Panc1 (cell line): ENCODE measurements at regions not wholly inside any gene's neighbourhood (a gene's known extent, or its start where the extent isn't known, plus 50 kb on each side); places are given as distances from the start of the nearest gene placed in this dataset.

Experiments
- ATAC-seq: fragments of 200-7000 bp; cut with Tn5 transposase; 2 replicates; pipeline ENCODE4 v1.9.1; 2020; ENCODE audit warnings: mild to moderate bottlenecking, moderate library complexity
- BruUV-seq: library from RNA; stranded (reverse); fragments of 400-500 nt; replicated peaks from 2 replicates; lab custom pipeline; 2021; lab: Mats Ljungman, UMichigan
- CTCF ChIA-PET: fragments of 300-600 bp; sonication (Branson Sonifier 250); formaldehyde crosslinking; loops from one replicate; lab custom pipeline; 2022; ENCODE audit warnings: antibody characterized with exemption; lab: Charles Lee
- POLR2A ChIA-PET: fragments of 300-600 bp; sonication (Branson Sonifier 250); formaldehyde crosslinking; loops from one replicate; lab custom pipeline; 2022; ENCODE audit warnings: antibody characterized with exemption; lab: Charles Lee
- DNase-seq: peaks from one replicate; pipeline ENCODE4 v3.0.0-alpha.2; 2010; ENCODE audit warnings: low read depth, low spot score
- H3K27ac ChIP-seq: 2 replicates; pipeline ENCODE4 v1.5.1; 2011; ENCODE audit warnings: mild to moderate bottlenecking, low read length, inconsistent platforms
- H3K27me3 ChIP-seq: fragments of 200-500 bp; sonication (Bioruptor generic); 2 replicates; pipeline ENCODE4 v1.6.0; 2014; ENCODE audit warnings: low read length, inconsistent platforms; ENCODE audit not compliant: control insufficient read depth, insufficient read depth
- H3K36me3 ChIP-seq: fragments of 200-500 bp; sonication (Bioruptor generic); 2 replicates; pipeline ENCODE4 v1.5.1; 2014; ENCODE audit warnings: inconsistent platforms, mild to moderate bottlenecking, low read length, moderate library complexity; ENCODE audit not compliant: control insufficient read depth, insufficient read depth
- H3K4me1 ChIP-seq: 2 replicates; pipeline ENCODE4 v1.5.1; 2011; ENCODE audit warnings: inconsistent platforms, mild to moderate bottlenecking, low read length, moderate library complexity; ENCODE audit not compliant: control insufficient read depth, insufficient read depth
- H3K4me3 ChIP-seq, 2 experiments: 2 replicates each; pipeline ENCODE4 v1.5.1; 2011 to 2012; ENCODE audit warnings: low read depth in 2 of 2, low read length in 2 of 2, mild to moderate bottlenecking in 2 of 2, inconsistent platforms in 1 of 2, moderate library complexity in 1 of 2
- H3K9me3 ChIP-seq: fragments of 200-500 bp; sonication (Bioruptor generic); 2 replicates; pipeline ENCODE4 v1.5.1; 2014; ENCODE audit warnings: low read depth, mild to moderate bottlenecking, inconsistent platforms, low read length, moderate library complexity; ENCODE audit not compliant: control insufficient read depth, insufficient read depth
- POLR2AphosphoS5 ChIP-seq: IDR thresholded peaks from 2 replicates; pipeline ENCODE4 v1.6.1; 2012; ENCODE audit warnings: mild to moderate bottlenecking, low read depth, low read length, moderate library complexity
- SIN3A ChIP-seq: IDR thresholded peaks from 2 replicates; pipeline ENCODE4 v1.6.1; 2012; ENCODE audit warnings: low read depth, mild to moderate bottlenecking, low read length, moderate library complexity, borderline replicate concordance; ENCODE audit not compliant: insufficient read depth
- TCF7L2 ChIP-seq: IDR thresholded peaks from 2 replicates; pipeline ENCODE4 v1.6.1; 2011; ENCODE audit warnings: mild to moderate bottlenecking, low read depth, low read length, inconsistent platforms
- in situ Hi-C: cut with HindIII; loops from 2 replicates; pipeline ENCODE4 v1.10.0; 2016; ENCODE audit warnings: low sequenced_read_pairs, low pct_unique_long_range_greater_than_20kb
- intact Hi-C: fragments of 100-400 bp; cut with micrococcal nuclease; formaldehyde crosslinking; loops from one replicate; pipeline ENCODE4 v1.10.0; 2022; ENCODE audit not compliant: unreplicated experiment
- TF ChIP-seq, protein P1 (sequence below), 2 experiments: IDR thresholded peaks; 2 replicates each; pipeline ENCODE4 v1.6.1; 2011 to 2012; ENCODE audit warnings: low read depth in 2 of 2, control low read depth in 1 of 2, low read length in 1 of 2, mild to moderate bottlenecking in 1 of 2, moderate library complexity in 1 of 2; ENCODE audit not compliant: insufficient read depth in 1 of 2
- TF ChIP-seq, protein P2 (sequence below): fragments of 450-650 bp; IDR thresholded peaks from 2 replicates; pipeline ENCODE4 v1.5.1; 2017; ENCODE audit warnings: mild to moderate bottlenecking

DNA sequence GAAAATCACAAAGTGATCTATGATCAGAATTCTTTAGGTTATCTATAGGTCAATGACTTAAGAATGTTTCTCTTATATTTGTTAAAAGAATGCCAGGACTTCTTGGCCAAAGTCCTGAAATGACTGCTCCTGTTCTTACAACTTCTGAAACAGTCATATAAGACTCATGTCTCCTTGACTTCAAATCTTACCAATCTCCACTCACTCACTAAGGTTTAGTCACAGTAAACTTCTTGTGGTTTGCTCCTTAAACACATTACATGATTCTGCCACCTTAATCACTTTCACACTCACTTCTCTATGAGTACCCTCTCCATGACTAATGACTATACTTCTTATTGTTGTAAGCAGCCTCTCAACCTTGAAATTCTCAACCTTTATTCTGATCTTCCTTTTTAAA, 648.7 kb upstream of the CCDC179 start:
- DNase-seq = no peak
- no peak overlapping the region for H3K4me3 ChIP-seq
- no peak for ATAC-seq
- ChIA-PET CTCF (no interaction called here), POLR2A (no interaction called here)
- intact Hi-C loops = no loop called here
- H3K9me3 ChIP-seq = no peaks in the 10 kb centered on the region
- no peaks in the 10 kb centered on the region for H3K27me3 ChIP-seq
- no peaks in the 10 kb centered on the region for H3K36me3 ChIP-seq
- no peak for TF ChIP-seq TCF7L2
- TF ChIP-seq, protein P1, sequence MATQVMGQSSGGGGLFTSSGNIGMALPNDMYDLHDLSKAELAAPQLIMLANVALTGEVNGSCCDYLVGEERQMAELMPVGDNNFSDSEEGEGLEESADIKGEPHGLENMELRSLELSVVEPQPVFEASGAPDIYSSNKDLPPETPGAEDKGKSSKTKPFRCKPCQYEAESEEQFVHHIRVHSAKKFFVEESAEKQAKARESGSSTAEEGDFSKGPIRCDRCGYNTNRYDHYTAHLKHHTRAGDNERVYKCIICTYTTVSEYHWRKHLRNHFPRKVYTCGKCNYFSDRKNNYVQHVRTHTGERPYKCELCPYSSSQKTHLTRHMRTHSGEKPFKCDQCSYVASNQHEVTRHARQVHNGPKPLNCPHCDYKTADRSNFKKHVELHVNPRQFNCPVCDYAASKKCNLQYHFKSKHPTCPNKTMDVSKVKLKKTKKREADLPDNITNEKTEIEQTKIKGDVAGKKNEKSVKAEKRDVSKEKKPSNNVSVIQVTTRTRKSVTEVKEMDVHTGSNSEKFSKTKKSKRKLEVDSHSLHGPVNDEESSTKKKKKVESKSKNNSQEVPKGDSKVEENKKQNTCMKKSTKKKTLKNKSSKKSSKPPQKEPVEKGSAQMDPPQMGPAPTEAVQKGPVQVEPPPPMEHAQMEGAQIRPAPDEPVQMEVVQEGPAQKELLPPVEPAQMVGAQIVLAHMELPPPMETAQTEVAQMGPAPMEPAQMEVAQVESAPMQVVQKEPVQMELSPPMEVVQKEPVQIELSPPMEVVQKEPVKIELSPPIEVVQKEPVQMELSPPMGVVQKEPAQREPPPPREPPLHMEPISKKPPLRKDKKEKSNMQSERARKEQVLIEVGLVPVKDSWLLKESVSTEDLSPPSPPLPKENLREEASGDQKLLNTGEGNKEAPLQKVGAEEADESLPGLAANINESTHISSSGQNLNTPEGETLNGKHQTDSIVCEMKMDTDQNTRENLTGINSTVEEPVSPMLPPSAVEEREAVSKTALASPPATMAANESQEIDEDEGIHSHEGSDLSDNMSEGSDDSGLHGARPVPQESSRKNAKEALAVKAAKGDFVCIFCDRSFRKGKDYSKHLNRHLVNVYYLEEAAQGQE (IDR thresholded peaks at IDR 0.05; ENCODE audit: insufficient read depth in 1 of 2, low read depth in 2 of 2, low read length in 1 of 2) = no peak
- TF ChIP-seq POLR2AphosphoS5 = no peak
- TF ChIP-seq, protein P2, sequence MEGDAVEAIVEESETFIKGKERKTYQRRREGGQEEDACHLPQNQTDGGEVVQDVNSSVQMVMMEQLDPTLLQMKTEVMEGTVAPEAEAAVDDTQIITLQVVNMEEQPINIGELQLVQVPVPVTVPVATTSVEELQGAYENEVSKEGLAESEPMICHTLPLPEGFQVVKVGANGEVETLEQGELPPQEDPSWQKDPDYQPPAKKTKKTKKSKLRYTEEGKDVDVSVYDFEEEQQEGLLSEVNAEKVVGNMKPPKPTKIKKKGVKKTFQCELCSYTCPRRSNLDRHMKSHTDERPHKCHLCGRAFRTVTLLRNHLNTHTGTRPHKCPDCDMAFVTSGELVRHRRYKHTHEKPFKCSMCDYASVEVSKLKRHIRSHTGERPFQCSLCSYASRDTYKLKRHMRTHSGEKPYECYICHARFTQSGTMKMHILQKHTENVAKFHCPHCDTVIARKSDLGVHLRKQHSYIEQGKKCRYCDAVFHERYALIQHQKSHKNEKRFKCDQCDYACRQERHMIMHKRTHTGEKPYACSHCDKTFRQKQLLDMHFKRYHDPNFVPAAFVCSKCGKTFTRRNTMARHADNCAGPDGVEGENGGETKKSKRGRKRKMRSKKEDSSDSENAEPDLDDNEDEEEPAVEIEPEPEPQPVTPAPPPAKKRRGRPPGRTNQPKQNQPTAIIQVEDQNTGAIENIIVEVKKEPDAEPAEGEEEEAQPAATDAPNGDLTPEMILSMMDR = no peak
- TF ChIP-seq SIN3A = no peak
- in situ Hi-C loops = no loop called here
- no peak overlapping the region for H3K27ac ChIP-seq
- BruUV-seq = no TSS peak
- H3K4me1 ChIP-seq = no peaks in the 10 kb centered on the region

DNA sequence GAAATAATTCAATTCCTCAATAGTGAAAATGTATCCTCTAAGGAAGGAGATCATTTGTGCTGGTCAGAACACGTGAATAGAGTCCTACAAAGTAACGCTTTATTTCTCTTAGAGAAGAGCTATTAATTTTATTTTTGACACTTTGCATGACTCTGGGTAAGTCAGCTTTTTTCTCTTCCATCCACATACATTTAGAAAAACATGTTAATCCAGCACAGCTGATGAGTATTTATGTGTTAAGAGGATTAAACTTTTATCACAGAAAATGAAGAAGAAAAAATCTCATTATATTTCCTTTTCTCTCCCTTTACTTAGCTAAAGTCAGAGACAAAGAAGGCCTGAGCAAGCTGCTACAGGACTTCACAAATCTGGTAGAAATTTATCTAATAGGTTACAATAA, 649.5 kb upstream of the CCDC179 start:
- intact Hi-C loops (no loop called here), in situ Hi-C loops (no loop called here)
- ChIA-PET POLR2A (no interaction called here), CTCF (no interaction called here)
- H3K36me3 ChIP-seq = no peaks in the 10 kb centered on the region
- H3K4me1 ChIP-seq = no peaks in the 10 kb centered on the region
- H3K27ac ChIP-seq = no peak overlapping the region
- H3K4me3 ChIP-seq = no peak overlapping the region
- no peaks in the 10 kb centered on the region for H3K9me3 ChIP-seq
- H3K27me3 ChIP-seq = no peaks in the 10 kb centered on the region
- DNase-seq (no peak), ATAC-seq (no peak)
- no TSS peak for BruUV-seq
- TF ChIP-seq, protein P1 (IDR thresholded peaks at IDR 0.05; ENCODE audit: insufficient read depth in 1 of 2, low read depth in 2 of 2, low read length in 1 of 2) = no peak
- TF ChIP-seq POLR2AphosphoS5 = no peak
- TF ChIP-seq TCF7L2 = no peak
- TF ChIP-seq SIN3A = no peak
- TF ChIP-seq, protein P2 = no peak
